ENCODE measurements at regions not wholly inside any gene's neighbourhood (a gene's known extent, or its start where the extent isn't known, plus 50 kb on each side); places are given as distances from the start of the nearest gene placed in this dataset.
A peak's percentile ranks its signal among the peaks of the same experiment; 100 is the strongest.
"Not testable (repeated sequence)": the region's sequence is repeated elsewhere in the genome, so short reads cannot be mapped to it uniquely, and the experiment has no call there.

- not testable (repeated sequence) for ATAC-seq
Observed at GRCh38 chr15:91415258-91415657, 315.2 kb downstream of the SV2B start.

- ATAC-seq: no peak
Observed at GRCh38 chr15:91420689-91421088, 320.6 kb downstream of the SV2B start.

GRCh38 chr15:91422797-91423196 is 322.7 kb downstream of the SV2B start:
- ATAC-seq: no peak

- ATAC-seq: no peak
Observed at GRCh38 chr15:91424001-91424400, 323.9 kb downstream of the SV2B start.

GRCh38 chr15:91426412-91426811 is 326.4 kb downstream of the SV2B start:
- no peak for ATAC-seq

- no peak for ATAC-seq
Observed at GRCh38 chr15:91429973-91430372, 329.9 kb downstream of the SV2B start.

GRCh38 chr15:91431041-91431715 is 331.1 kb downstream of the SV2B start:
- ATAC-seq: no peak

GRCh38 chr15:91435113-91435512 is 335.1 kb downstream of the SV2B start:
- no peak for ATAC-seq

- ATAC-seq: no peak
Observed at GRCh38 chr15:91444656-91445055, 344.6 kb downstream of the SV2B start.

- ATAC-seq: no peak
Observed at GRCh38 chr15:91445695-91446228, 345.7 kb downstream of the SV2B start.

- no peak for ATAC-seq
Observed at GRCh38 chr15:91447991-91448644, 348.1 kb downstream of the SV2B start.

- ATAC-seq: not testable (repeated sequence)
Observed at GRCh38 chr15:91453376-91453775, 353.3 kb downstream of the SV2B start.

- ATAC-seq: no peak
Observed at GRCh38 chr15:91456251-91456718, 356.2 kb downstream of the SV2B start.

- no peak for ATAC-seq
Observed at GRCh38 chr15:91456921-91457320, 356.9 kb downstream of the SV2B start.

GRCh38 chr15:91461377-91461776 is 361.3 kb downstream of the SV2B start:
- ATAC-seq: no peak

- ATAC-seq: no peak
Observed at GRCh38 chr15:91465086-91465485, 365.0 kb downstream of the SV2B start.

GRCh38 chr15:91465696-91466095 is 365.6 kb downstream of the SV2B start:
- ATAC-seq: no peak

- ATAC-seq: peak in 1 of 2 donors; percentile 15
Observed at GRCh38 chr15:91468871-91469580, 369.0 kb downstream of the SV2B start.

GRCh38 chr15:91469632-91470567 is 369.8 kb downstream of the SV2B start:
- ATAC-seq: peak; percentile 71 to 73

GRCh38 chr15:91471468-91471867 is 371.4 kb downstream of the SV2B start:
- no peak for ATAC-seq

- peak; percentile 42 to 44 for ATAC-seq
Observed at GRCh38 chr15:91472316-91472756, 372.3 kb downstream of the SV2B start.

- ATAC-seq: no peak
Observed at GRCh38 chr15:91473894-91474545, 374.0 kb downstream of the SV2B start.

All from activated CD4-positive, CD25-positive, alpha-beta regulatory T cell treated with anti-CD3 and anti-CD28 coated beads, Interleukin-2, amount 50 U/mL, for 24 hours (primary cell).